ENCODE measurements at regions not wholly inside any gene's neighbourhood (a gene's known extent, or its start where the extent isn't known, plus 50 kb on each side); places are given as distances from the start of the nearest gene placed in this dataset.
"Not testable (repeated sequence)": the region's sequence is repeated elsewhere in the genome, so short reads cannot be mapped to it uniquely, and the experiment has no call there.

GRCh38 chr3:164723396-164723795 lies 354.9 kb downstream of the SI start:
- TF ChIP-seq, protein P1, sequence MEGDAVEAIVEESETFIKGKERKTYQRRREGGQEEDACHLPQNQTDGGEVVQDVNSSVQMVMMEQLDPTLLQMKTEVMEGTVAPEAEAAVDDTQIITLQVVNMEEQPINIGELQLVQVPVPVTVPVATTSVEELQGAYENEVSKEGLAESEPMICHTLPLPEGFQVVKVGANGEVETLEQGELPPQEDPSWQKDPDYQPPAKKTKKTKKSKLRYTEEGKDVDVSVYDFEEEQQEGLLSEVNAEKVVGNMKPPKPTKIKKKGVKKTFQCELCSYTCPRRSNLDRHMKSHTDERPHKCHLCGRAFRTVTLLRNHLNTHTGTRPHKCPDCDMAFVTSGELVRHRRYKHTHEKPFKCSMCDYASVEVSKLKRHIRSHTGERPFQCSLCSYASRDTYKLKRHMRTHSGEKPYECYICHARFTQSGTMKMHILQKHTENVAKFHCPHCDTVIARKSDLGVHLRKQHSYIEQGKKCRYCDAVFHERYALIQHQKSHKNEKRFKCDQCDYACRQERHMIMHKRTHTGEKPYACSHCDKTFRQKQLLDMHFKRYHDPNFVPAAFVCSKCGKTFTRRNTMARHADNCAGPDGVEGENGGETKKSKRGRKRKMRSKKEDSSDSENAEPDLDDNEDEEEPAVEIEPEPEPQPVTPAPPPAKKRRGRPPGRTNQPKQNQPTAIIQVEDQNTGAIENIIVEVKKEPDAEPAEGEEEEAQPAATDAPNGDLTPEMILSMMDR (IDR thresholded peaks at IDR 0.05) = no peak
- no peak for DNase-seq
- intact Hi-C loops (cut with DNase I, micrococcal nuclease) = no loop called here
- Histone ChIP-seq H3K36me3 (ENCODE audit: low read depth) (no peaks in the 10 kb centered on the region), H3K9me3 (no peaks in the 10 kb centered on the region), H3K4me1 (ENCODE audit: low read depth) (no peaks in the 10 kb centered on the region), H3K4me3 (no peak overlapping the region)
- no peak for ATAC-seq

DNA sequence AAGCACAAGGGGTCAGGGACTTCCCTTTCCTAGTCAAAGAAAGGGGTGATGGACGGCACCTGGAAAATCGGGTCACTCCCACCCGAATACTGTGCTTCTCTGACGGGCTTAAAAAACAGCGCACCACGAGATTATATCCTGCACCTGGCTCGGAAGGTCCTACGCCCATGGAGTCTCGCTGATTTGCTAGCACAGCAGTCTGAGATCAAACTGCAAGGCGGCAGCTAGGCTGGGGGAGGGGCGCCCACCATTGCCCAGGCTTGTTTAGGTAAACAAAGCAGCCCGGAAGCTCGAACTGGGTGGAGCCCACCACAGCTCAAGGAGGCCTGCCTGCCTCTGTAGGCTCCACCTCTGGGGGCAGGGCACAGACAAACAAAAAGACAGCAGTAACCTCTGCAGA lies 375.5 kb downstream of the SI start:
- H3K4me1 ChIP-seq (ENCODE audit: low read depth); ATAC-seq; H3K9me3 ChIP-seq; H3K4me3 ChIP-seq; DNase-seq; intact Hi-C loops (cut with DNase I, micrococcal nuclease); H3K36me3 ChIP-seq (ENCODE audit: low read depth): not testable (repeated sequence)

- TF ChIP-seq, protein P1 (IDR thresholded peaks at IDR 0.05) = no peak
- ATAC-seq (no peak), DNase-seq (no peak)
- no peaks in the 10 kb centered on the region for H3K36me3 ChIP-seq (ENCODE audit: low read depth)
- H3K4me1 ChIP-seq (ENCODE audit: low read depth) = no peaks in the 10 kb centered on the region
- intact Hi-C loops (cut with DNase I, micrococcal nuclease) = no loop called here
- H3K9me3 ChIP-seq = no peaks in the 10 kb centered on the region
- H3K4me3 ChIP-seq = no peak overlapping the region
Observed at GRCh38 chr3:164687902-164688301, 390.4 kb downstream of the SI start.

DNA sequence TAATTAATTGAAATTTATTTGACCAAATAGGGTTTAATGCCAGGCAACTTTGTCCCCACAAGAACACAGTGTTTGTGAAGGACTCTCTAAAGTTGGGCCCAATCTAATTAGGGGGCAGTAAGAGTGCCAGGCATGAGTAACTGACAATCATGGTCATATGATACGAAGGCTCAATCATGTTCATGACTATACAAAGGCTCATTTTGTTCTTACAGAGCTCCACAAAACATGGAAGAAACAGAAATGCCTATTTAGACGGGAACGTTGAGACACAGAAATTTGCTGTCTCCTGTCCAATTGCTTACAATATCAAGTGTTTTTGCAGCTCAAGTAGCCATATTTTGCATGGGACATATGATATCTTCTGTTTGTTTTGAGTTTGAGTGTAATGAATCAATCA lies 391.1 kb downstream of the SI start:
- intact Hi-C loops (cut with DNase I, micrococcal nuclease) = no loop called here
- ATAC-seq = no peak
- DNase-seq = no peak
- no peak overlapping the region for H3K4me3 ChIP-seq
- no peaks in the 10 kb centered on the region for H3K36me3 ChIP-seq (ENCODE audit: low read depth)
- no peaks in the 10 kb centered on the region for H3K9me3 ChIP-seq
- H3K4me1 ChIP-seq (ENCODE audit: low read depth) = no peaks in the 10 kb centered on the region
- TF ChIP-seq, protein P1 (IDR thresholded peaks at IDR 0.05) = no peak

GRCh38 chr3:164683489-164683888 lies 394.8 kb downstream of the SI start:
- Histone ChIP-seq H3K4me3 (no peak overlapping the region), H3K36me3 (ENCODE audit: low read depth) (no peaks in the 10 kb centered on the region), H3K9me3 (no peaks in the 10 kb centered on the region), H3K4me1 (ENCODE audit: low read depth) (no peaks in the 10 kb centered on the region)
- ATAC-seq (no peak), DNase-seq (no peak)
- intact Hi-C loops (cut with DNase I, micrococcal nuclease) = no loop called here
- TF ChIP-seq, protein P1 (IDR thresholded peaks at IDR 0.05) = no peak

DNA sequence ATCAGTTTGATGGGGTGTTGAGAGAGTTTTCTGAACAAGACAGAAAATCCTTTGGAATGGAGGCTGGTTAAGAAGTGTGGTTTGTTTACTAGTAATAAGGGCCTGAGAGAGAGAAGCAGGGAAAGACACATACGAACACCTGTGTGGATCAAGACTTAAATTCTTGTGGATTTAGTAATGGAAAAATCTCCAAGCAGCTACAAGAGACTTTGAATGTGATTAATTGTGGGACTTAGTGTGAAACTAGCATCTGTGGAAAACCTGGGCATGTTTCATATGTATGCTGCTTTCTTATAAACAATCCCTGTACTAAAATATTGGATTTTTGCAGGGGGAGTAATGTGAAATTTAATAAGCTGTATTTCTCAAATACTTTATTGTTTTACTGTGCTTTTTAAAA lies 399.1 kb downstream of the SI start:
- no peak for DNase-seq
- Histone ChIP-seq H3K4me1 (ENCODE audit: low read depth) (no peaks in the 10 kb centered on the region), H3K36me3 (ENCODE audit: low read depth) (no peaks in the 10 kb centered on the region), H3K9me3 (no peaks in the 10 kb centered on the region), H3K4me3 (no peak overlapping the region)
- ATAC-seq = no peak
- intact Hi-C loops (cut with DNase I, micrococcal nuclease) = no loop called here
- TF ChIP-seq, protein P1 (IDR thresholded peaks at IDR 0.05) = no peak
